ENCODE measurements at regions not wholly inside any gene's neighbourhood (a gene's known extent, or its start where the extent isn't known, plus 50 kb on each side); places are given as distances from the start of the nearest gene placed in this dataset.

DNA sequence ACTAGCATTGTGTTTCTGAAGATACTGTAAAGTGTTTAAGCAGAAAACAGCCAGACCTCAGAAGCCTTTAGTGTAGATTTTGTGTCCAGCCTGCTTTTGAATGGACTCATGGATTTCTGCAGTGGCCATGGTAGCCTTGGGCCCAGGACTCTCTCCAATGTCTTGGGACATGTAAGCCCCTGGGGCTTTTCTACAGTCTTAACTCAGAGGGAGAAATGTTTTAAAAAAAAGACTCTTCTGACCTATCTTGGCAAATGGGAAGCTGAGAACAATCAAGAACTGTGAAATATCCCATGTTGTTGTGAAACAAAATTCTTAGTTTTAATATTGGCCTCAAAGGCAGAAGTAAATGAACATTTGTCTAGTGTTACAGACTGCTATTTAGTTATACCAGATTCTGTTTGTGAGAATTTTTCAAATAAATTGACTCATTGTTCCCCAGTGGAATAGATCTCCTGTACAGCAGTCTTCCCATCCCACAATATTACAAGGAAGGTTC, 112.5 kb upstream of the DMAC1 start:
- no peaks in the 10 kb centered on the region for H3K4me1 ChIP-seq (ENCODE audit: control insufficient read depth in 1 of 2, extremely low read depth in 1 of 2, insufficient read depth in 2 of 2, low read length in 2 of 2)
- no peak overlapping the region for H3K27ac ChIP-seq (ENCODE audit: low read length)
- H3K9me3 ChIP-seq: no peaks in the 10 kb centered on the region
- H3K27me3 ChIP-seq (replicated peaks in 1 of 2; ENCODE audit: control insufficient read depth in 2 of 2, extremely low read depth in 1 of 2, insufficient read depth in 2 of 2, low read length in 1 of 2): no peaks in the 10 kb centered on the region
- POLR2A ChIA-PET: no interaction called here
- no peak overlapping the region for H3K4me3 ChIP-seq (ENCODE audit: control insufficient read depth in 1 of 2, extremely low read depth in 1 of 2, low read length in 1 of 2)
- ATAC-seq (replicated peaks in 1 of 4) (no peak), DNase-seq (no peak)
- Mint-ChIP-seq H3K4me1 (peaks cover 5 to 19% (median 8%) of the 10 kb centered on the region in 3 donors), H3K36me3 (no peaks in the 10 kb centered on the region), H3K4me3 (no peak overlapping the region), H3K9me3 (no peaks in the 10 kb centered on the region), H3K27ac (no peak overlapping the region), H3K27me3 (no peaks in the 10 kb centered on the region)
- no peaks in the 10 kb centered on the region for H3K36me3 ChIP-seq (ENCODE audit: control insufficient read depth in 2 of 2, extremely low read depth in 1 of 2, insufficient read depth in 1 of 2, low read length in 1 of 2)
- CTCF ChIA-PET: no interaction called here

DNA sequence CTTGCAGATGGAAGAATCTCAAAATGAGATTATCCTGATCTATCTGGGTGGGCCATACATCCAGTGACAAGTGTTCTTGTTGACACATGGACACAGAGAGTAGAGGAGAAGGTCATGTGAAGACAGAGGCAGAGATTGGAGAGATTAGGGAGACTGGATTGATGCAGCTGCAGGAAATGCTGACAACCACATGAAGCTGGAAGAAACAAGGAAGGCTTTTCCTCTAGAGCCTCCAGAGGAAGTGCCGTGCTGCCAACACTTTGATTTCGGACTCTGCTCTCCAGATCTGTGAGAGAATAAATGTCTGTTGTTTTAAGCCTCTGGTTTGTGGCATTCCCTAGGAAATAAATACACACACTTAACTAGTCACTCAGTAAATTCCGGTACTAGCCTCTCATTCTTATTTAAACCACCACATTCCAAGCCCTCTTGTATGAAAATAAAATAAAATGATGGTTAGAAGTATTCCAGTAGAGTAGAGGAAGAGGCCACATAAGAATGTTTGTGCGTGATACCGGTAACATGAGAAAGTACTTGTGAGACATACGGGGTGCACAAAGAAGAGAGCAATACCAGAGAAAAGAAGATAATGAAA, 110.9 kb upstream of the DMAC1 start:
- no peak for ATAC-seq (replicated peaks in 1 of 4)
- H3K27ac ChIP-seq (ENCODE audit: low read length): no peak overlapping the region
- no peak overlapping the region for H3K4me3 ChIP-seq (ENCODE audit: control insufficient read depth in 1 of 2, extremely low read depth in 1 of 2, low read length in 1 of 2)
- WGBS (ENCODE audit: insufficient coverage): 54% methylated on average over 2 of the region's 6 CpGs
- H3K4me3 Mint-ChIP-seq: no peak overlapping the region
- no peaks in the 10 kb centered on the region for H3K27me3 ChIP-seq (replicated peaks in 1 of 2; ENCODE audit: control insufficient read depth in 2 of 2, extremely low read depth in 1 of 2, insufficient read depth in 2 of 2, low read length in 1 of 2)
- peaks cover 5 to 19% (median 8%) of the 10 kb centered on the region in 3 donors for H3K4me1 Mint-ChIP-seq
- no peak overlapping the region for H3K27ac Mint-ChIP-seq
- ChIA-PET CTCF (no interaction called here), POLR2A (no interaction called here)
- H3K9me3 Mint-ChIP-seq: no peaks in the 10 kb centered on the region
- H3K4me1 ChIP-seq (ENCODE audit: control insufficient read depth in 1 of 2, extremely low read depth in 1 of 2, insufficient read depth in 2 of 2, low read length in 2 of 2): no peaks in the 10 kb centered on the region
- H3K36me3 ChIP-seq (ENCODE audit: control insufficient read depth in 2 of 2, extremely low read depth in 1 of 2, insufficient read depth in 1 of 2, low read length in 1 of 2): no peaks in the 10 kb centered on the region
- H3K36me3 Mint-ChIP-seq: no peaks in the 10 kb centered on the region
- no peak for DNase-seq
- H3K27me3 Mint-ChIP-seq: no peaks in the 10 kb centered on the region
- no peaks in the 10 kb centered on the region for H3K9me3 ChIP-seq

DNA sequence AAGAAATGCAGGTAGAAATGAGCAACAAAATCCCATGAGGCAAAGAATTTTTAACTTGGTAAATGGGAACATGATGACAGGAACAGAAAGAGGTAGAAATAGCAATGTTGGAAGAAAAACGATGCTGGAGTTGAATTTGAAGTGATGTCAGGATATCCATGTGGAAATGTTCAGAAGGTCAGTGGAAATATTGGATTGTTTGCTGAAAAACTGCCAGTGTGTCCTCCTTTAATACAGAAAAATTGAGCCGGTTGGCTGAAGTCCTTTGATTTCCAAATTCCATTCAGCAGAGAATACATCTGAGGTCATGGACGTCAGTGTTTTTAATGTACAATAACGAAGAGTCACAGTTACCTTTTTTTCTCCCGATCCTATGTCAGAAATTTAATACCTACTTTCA, 110.0 kb upstream of the DMAC1 start:
- Histone ChIP-seq H3K4me1 (ENCODE audit: control insufficient read depth in 1 of 2, extremely low read depth in 1 of 2, insufficient read depth in 2 of 2, low read length in 2 of 2) (no peaks in the 10 kb centered on the region), H3K9me3 (no peaks in the 10 kb centered on the region), H3K27me3 (replicated peaks in 1 of 2; ENCODE audit: control insufficient read depth in 2 of 2, extremely low read depth in 1 of 2, insufficient read depth in 2 of 2, low read length in 1 of 2) (no peaks in the 10 kb centered on the region), H3K27ac (ENCODE audit: low read length) (no peak overlapping the region), H3K4me3 (ENCODE audit: control insufficient read depth in 1 of 2, extremely low read depth in 1 of 2, low read length in 1 of 2) (no peak overlapping the region), H3K36me3 (ENCODE audit: control insufficient read depth in 2 of 2, extremely low read depth in 1 of 2, insufficient read depth in 1 of 2, low read length in 1 of 2) (no peaks in the 10 kb centered on the region)
- H3K27ac Mint-ChIP-seq: no peak overlapping the region
- H3K9me3 Mint-ChIP-seq: no peaks in the 10 kb centered on the region
- ChIA-PET POLR2A (no interaction called here), CTCF (no interaction called here)
- no peak for ATAC-seq (replicated peaks in 1 of 4)
- no peak overlapping the region for H3K4me3 Mint-ChIP-seq
- no peak for DNase-seq
- 50% methylated on average over 1 of the region's 5 CpGs for WGBS (ENCODE audit: insufficient coverage)
- H3K27me3 Mint-ChIP-seq: no peaks in the 10 kb centered on the region
- peaks cover 5 to 19% (median 8%) of the 10 kb centered on the region in 3 donors for H3K4me1 Mint-ChIP-seq
- no peaks in the 10 kb centered on the region for H3K36me3 Mint-ChIP-seq

DNA sequence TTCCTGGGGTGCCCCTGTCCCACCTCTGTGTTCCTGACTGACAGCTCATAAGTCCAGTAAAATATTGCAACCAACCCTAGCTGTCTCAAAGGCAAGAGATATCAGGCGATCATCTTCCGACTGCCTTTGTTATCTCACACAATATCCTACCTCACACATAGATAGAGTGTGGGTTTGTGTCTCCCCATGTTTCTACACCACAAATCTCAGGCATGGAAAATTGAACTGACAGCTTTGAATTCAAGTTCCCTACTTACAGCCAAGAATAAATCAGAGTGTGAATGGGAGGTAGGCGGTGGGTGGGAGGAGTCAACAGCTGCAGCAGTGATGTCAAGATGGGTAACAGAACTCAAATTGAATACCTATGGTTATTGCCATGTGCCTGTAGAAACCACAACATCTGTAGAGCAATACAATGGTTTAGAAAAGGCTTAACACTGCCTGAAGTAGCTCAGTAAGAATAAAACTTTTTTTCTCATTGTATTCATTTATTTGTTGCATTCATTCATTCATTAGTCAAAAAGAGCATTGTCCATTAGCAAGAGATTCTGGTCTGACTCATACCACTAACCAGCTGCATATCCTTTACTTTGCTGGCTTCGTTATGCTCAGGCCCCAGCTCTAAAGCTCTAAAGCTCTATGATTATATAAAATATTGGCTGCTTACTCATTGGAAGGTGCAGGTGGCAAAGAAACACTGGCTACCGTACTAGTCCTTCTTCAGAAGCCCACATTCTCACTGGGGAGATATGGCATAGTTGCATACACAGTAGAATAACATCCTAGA, 108.2 kb upstream of the DMAC1 start:
- no CpG with 5 or more reads among the region's 5 CpGs for WGBS (ENCODE audit: insufficient coverage)
- POLR2A ChIA-PET: no interaction called here

DNA sequence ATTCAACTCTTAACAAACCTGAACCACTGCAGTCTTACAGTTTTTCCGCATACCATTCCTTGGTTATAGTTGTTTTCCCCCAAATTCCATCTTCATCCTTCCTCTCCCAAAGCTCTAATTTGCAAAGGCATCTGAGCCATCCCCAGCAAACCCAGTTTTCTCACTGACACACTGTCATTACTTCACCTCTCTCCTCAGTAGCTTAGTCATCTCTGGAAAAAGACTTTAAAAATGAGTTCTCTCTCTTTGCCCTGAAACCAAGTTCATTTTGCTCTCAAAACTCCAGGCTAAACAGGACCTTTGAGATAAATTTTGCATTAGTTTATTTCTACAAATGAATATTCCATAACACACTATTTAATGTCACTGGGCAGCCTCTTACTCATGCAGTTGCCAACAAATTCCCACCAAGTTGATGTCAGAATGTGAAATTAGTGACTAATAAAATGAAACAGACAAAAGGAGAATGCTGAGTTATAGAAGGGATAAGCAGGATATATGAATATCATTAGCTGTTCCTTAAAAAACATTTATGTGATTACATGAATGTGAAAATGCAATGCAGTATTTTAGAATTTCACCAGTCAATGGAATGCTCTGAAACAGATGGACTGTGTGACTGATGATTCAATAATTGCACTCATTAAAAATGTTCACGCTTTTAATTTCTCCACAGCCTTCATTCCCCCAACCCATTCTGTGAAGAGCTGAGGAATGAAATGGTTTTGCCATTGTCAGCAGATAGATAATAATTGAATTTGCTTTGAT, 107.4 kb upstream of the DMAC1 start:
- H3K4me1 ChIP-seq (ENCODE audit: control insufficient read depth in 1 of 2, extremely low read depth in 1 of 2, insufficient read depth in 2 of 2, low read length in 2 of 2): no peaks in the 10 kb centered on the region
- Mint-ChIP-seq H3K27me3 (no peaks in the 10 kb centered on the region), H3K36me3 (no peaks in the 10 kb centered on the region), H3K27ac (no peak overlapping the region), H3K4me1 (peaks cover 5 to 14% (median 8%) of the 10 kb centered on the region in 3 donors), H3K4me3 (no peak overlapping the region), H3K9me3 (no peaks in the 10 kb centered on the region)
- POLR2A ChIA-PET: no interaction called here
- H3K9me3 ChIP-seq: no peaks in the 10 kb centered on the region
- CTCF ChIA-PET: no interaction called here
- ATAC-seq (replicated peaks in 1 of 4) (no peak), DNase-seq (no peak)
- H3K27ac ChIP-seq (ENCODE audit: low read length): no peak overlapping the region
- H3K36me3 ChIP-seq (ENCODE audit: control insufficient read depth in 2 of 2, extremely low read depth in 1 of 2, insufficient read depth in 1 of 2, low read length in 1 of 2): no peaks in the 10 kb centered on the region
- no peak overlapping the region for H3K4me3 ChIP-seq (ENCODE audit: control insufficient read depth in 1 of 2, extremely low read depth in 1 of 2, low read length in 1 of 2)
- 100% methylated on average over 1 of the region's 2 CpGs for WGBS (ENCODE audit: insufficient coverage)
- no peaks in the 10 kb centered on the region for H3K27me3 ChIP-seq (replicated peaks in 1 of 2; ENCODE audit: control insufficient read depth in 2 of 2, extremely low read depth in 1 of 2, insufficient read depth in 2 of 2, low read length in 1 of 2)

More for the DNA sequence above, 108.2 kb upstream of the DMAC1 start:
- H3K9me3 ChIP-seq: no peaks in the 10 kb centered on the region
- Mint-ChIP-seq H3K27ac (no peak overlapping the region), H3K4me1 (peaks cover 5 to 19% (median 8%) of the 10 kb centered on the region in 3 donors), H3K27me3 (no peaks in the 10 kb centered on the region), H3K4me3 (no peak overlapping the region), H3K9me3 (no peaks in the 10 kb centered on the region), H3K36me3 (no peaks in the 10 kb centered on the region)
- H3K4me3 ChIP-seq (ENCODE audit: control insufficient read depth in 1 of 2, extremely low read depth in 1 of 2, low read length in 1 of 2): no peak overlapping the region
- CTCF ChIA-PET: no interaction called here
- no peak for DNase-seq
- ATAC-seq (replicated peaks in 1 of 4): no peak
- no peaks in the 10 kb centered on the region for H3K36me3 ChIP-seq (ENCODE audit: control insufficient read depth in 2 of 2, extremely low read depth in 1 of 2, insufficient read depth in 1 of 2, low read length in 1 of 2)
- no peaks in the 10 kb centered on the region for H3K4me1 ChIP-seq (ENCODE audit: control insufficient read depth in 1 of 2, extremely low read depth in 1 of 2, insufficient read depth in 2 of 2, low read length in 2 of 2)
- no peak overlapping the region for H3K27ac ChIP-seq (ENCODE audit: low read length)
- H3K27me3 ChIP-seq (replicated peaks in 1 of 2; ENCODE audit: control insufficient read depth in 2 of 2, extremely low read depth in 1 of 2, insufficient read depth in 2 of 2, low read length in 1 of 2): no peaks in the 10 kb centered on the region

DNA sequence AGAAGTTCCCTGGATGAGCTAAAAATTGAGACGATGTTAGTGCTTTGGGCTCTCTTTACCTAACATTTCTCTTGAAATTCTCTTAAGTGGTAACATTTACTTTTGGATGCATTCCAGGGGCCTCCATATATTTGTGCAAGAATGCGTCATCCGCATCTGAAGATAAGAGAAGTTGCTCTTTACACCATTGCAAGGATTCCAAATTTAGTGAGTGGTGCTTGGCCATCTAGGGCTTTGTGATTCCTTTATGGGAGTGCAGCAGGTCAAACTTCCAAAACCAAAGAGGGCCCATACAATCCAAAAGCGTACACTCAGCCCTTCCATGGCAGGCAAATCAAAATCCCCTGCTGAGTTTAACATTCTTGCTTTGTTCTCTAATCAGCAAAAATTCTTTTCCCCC, 102.0 kb upstream of the DMAC1 start:
- Mint-ChIP-seq H3K27me3 (no peaks in the 10 kb centered on the region), H3K4me3 (no peak overlapping the region), H3K36me3 (no peaks in the 10 kb centered on the region), H3K9me3 (no peaks in the 10 kb centered on the region), H3K27ac (no peak overlapping the region), H3K4me1 (no peaks in the 10 kb centered on the region)
- 100% methylated on average over 2 of the region's 4 CpGs for WGBS (ENCODE audit: insufficient coverage)
- Histone ChIP-seq H3K27ac (ENCODE audit: low read length) (no peak overlapping the region), H3K27me3 (replicated peaks in 1 of 2; ENCODE audit: control insufficient read depth in 2 of 2, extremely low read depth in 1 of 2, insufficient read depth in 2 of 2, low read length in 1 of 2) (no peaks in the 10 kb centered on the region), H3K4me1 (ENCODE audit: control insufficient read depth in 1 of 2, extremely low read depth in 1 of 2, insufficient read depth in 2 of 2, low read length in 2 of 2) (no peaks in the 10 kb centered on the region), H3K36me3 (ENCODE audit: control insufficient read depth in 2 of 2, extremely low read depth in 1 of 2, insufficient read depth in 1 of 2, low read length in 1 of 2) (no peaks in the 10 kb centered on the region), H3K4me3 (ENCODE audit: control insufficient read depth in 1 of 2, extremely low read depth in 1 of 2, low read length in 1 of 2) (no peak overlapping the region), H3K9me3 (no peaks in the 10 kb centered on the region)
- ChIA-PET CTCF (no interaction called here), POLR2A (no interaction called here)
- no peak for ATAC-seq (replicated peaks in 1 of 4)
- no peak for DNase-seq
